ENCODE measurements at regions not wholly inside any gene's neighbourhood (a gene's known extent, or its start where the extent isn't known, plus 50 kb on each side); places are given as distances from the start of the nearest gene placed in this dataset.
"Not testable (repeated sequence)": the region's sequence is repeated elsewhere in the genome, so short reads cannot be mapped to it uniquely, and the experiment has no call there.

DNA sequence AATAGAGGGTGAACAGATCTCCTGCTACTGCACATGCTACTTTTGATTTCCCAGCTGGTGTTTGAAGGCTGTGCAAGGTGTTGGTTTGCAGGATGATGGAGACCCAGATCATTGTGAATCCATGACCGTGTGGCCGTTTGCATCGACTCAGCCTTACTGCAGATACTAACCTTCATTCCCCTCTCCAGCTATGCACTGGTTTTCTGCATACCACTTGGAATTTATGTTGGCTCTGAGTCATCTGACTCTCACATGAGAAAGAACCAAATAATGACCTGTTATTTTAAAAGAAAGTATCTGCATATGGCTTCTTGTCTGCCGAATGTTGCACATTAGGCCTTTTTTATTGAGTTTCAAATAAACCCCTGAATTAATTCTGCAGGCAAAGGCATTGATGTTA lies 221.7 kb upstream of the PRKX start:
- TF ChIP-seq, protein P1, sequence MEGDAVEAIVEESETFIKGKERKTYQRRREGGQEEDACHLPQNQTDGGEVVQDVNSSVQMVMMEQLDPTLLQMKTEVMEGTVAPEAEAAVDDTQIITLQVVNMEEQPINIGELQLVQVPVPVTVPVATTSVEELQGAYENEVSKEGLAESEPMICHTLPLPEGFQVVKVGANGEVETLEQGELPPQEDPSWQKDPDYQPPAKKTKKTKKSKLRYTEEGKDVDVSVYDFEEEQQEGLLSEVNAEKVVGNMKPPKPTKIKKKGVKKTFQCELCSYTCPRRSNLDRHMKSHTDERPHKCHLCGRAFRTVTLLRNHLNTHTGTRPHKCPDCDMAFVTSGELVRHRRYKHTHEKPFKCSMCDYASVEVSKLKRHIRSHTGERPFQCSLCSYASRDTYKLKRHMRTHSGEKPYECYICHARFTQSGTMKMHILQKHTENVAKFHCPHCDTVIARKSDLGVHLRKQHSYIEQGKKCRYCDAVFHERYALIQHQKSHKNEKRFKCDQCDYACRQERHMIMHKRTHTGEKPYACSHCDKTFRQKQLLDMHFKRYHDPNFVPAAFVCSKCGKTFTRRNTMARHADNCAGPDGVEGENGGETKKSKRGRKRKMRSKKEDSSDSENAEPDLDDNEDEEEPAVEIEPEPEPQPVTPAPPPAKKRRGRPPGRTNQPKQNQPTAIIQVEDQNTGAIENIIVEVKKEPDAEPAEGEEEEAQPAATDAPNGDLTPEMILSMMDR (IDR thresholded peaks at IDR 0.05; ENCODE audit: low read depth, low read length) = not testable (repeated sequence)
- not testable (repeated sequence) for TF ChIP-seq POLR2A (IDR thresholded peaks at IDR 0.05; ENCODE audit: extremely low read depth, insufficient read length)
